HG03135 (cell line): ENCODE measurements at regions not wholly inside any gene's neighbourhood (a gene's known extent, or its start where the extent isn't known, plus 50 kb on each side); places are given as distances from the start of the nearest gene placed in this dataset.

ENCODE experiments used
- ATAC-seq: cut with Tn5 transposase; IDR thresholded peaks from one replicate; pipeline ENCODE4 v1.9.1; 2021; ENCODE audit warnings: mild to moderate bottlenecking, moderate library complexity; ENCODE audit not compliant: unreplicated experiment

DNA sequence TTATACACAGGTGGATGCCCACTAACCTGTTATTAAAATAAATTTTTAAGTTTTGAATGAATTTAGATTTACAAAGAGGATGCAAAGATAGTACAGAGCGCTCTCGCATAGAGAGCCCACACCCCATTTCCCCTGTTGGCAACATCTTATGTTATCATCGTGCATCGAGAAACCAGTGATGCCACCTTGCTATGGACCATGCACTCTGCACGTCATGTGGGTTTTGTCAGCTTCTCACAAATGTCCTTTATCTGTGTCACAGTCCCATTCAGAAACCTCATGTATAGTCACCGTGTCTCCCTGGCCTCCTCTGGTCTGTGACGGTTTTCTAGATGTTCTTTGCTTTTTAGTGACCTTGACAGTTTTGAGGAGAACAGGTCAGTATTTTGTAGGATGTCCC is 60.0 kb downstream of the ING1 start:
- no peak for ATAC-seq

DNA sequence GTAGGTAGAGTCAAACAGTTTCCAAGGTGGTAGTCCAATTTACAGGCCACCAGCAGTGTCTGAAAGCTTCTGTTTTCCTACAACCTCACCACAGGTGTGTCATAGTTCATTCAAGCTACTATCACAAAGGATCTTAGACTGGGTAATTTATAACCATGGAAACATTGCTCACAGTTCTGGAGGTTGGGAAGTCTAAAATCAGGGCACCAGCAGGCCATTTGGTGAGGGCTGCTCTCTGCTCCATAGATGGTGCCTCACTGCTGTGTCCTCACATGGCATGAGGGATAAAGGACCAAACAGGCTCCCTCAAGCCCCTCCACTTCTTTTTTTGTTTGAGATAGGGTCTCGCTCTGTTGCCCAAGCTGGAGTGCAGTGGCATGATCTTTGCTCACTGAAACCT is 60.6 kb downstream of the ING1 start:
- ATAC-seq = no peak

DNA sequence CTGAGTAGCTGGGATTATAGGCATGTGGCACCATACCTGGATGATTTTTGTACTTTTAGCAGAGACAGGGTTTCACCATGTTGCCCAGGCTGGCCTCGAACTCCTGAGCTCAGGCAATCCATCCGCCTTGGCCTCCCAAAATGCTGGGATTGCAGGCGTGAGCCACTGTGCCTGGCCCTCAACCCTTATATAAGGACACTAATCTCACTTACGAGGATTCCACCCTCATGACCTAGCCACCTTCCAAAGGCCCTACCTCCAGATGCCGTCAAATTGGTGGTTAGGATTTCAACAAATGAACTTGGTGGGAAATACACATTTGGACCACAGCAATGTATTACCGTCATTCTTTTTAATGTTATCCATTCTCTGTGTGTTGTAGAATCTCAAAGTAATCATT is 61.0 kb downstream of the ING1 start:
- no peak for ATAC-seq

DNA sequence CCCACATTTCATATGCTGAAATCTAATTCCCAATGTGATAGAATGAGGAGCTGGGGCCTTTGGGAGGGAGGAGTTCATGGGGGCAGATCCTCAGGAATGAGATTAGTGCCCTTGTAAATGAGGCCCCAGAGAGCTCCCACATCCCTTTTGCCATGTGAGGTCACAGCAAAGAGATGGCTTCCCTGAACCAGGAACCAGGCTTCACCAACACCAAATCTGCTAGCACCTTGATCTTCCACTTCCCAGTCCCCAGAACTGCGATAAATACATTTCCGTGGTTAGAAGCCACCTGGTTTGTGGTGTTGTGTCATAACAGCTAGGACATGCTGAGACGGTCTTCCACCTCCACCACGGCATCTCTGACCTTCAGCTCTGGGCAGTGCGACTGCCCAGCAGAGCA is 62.1 kb downstream of the ING1 start:
- no peak for ATAC-seq

DNA sequence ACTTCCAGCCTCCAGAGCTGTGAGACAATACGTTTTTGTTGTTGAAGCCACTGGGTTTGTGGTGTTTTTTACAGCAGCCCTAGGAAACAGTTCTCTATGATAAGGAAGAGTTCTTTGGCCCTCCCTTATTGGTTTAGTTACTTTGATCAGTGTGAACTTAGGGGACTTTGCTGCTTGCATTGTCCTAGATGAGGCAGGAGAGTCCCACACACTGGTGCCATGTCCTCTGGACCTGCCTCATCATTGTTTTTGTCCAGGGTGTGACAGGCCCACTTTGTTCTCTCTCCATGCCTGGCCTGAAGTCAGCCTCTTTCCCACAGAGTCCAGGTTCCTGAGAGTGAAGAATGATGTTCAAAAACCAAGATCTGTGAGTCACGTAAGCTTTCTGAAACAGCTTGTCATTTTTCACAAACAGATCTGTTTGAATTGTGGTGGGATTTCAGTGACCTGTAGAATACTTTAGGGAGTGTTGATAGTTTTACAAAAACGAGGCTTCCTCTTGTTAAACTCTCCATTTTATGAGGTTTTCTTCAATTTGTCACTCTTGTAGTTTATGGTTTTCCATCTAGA is 63.8 kb downstream of the ING1 start:
- ATAC-seq = no peak

DNA sequence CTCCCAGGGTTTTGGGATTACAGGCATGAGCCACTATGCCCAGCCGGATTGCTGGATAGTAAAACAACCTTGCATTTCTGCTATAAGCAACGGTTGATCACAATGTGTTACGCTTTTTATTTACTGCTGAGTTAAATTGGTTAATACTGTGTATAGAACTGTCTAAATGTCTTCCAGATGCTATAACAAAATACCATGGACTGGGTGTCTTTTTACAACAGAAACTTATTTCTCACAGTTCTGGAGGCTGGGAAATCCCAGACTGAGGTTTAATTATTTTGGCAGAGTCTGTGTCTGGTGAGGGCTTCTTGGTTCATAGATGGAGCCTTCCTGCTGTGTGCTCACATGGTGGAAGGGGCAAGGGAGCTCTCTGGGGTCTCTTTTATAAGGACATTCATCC is 65.5 kb downstream of the ING1 start:
- no peak for ATAC-seq

DNA sequence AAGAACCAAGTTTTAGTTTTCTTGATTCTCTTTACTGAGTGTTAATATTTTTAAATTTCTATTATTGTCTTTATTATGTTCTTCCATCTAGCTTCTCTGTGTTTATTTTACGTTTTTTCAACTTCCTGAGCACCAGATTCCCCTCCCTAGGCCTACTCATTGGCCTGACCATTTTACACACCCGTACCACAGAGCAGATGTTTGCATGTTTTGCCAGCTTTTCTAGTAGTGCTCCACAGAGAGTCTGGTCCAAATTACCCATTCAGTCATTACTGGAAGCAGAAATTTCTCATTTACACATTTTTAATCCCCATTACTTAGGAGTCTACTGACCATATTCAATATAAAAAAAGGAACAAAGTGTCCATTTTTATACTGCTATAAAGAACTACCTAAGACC is 66.9 kb downstream of the ING1 start:
- ATAC-seq = no peak

DNA sequence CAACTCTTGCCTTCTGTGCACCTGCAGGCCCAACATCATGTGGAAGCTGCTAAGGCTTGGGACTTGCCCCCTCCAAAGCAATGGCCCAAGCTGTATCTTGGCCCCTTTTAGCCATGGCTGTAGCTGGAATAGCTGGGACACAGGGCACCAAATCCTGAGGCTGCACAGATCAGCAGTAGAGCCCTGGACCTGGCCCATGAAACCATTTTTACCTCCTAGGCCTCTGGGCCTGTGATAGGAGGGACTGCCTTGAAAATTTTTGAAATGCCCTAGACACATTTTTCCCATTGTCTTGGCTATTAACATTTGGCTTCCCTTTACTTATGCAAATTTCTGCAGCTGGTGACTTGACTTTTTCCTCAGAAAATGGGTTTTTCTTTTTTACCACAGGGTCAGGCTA is 68.7 kb downstream of the ING1 start:
- no peak for ATAC-seq

DNA sequence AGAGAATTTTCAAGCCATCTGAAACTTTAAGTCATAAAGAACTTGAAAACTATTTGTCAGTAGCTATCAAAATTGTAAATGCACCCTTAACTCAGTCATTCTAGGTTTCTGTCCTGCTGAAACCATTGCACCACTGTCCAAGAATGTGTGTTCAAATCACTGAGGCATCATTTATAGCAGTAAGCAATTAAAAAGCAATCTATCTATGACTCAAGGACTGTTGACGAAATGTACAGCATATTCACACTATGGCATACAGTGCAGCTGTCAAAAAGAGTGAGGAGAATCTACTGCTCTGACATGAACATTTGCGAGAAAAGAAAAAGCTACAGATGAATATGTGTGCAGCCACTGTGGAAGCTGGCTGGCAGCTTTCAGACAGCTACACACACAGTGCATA is 71.2 kb downstream of the ING1 start:
- ATAC-seq = no peak

DNA sequence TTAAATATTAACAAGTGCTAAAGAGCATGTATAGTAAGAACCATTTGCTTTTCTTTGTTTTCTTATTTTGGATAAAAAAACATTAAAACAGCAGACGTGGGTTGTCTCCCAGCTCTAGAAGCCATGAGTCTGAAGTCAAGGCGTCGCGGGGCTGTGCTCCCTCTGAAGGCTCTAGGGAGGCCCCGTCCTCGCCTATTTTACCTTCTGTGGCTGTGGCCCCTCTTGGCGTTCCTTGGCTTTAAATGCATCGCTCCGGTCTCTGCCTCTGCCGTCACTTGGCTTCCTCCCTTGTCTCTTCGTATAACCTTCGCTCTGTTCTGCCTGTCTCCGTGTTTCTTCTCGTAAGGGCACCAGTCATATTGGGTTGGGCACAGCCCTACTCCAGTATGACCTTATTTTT is 75.3 kb downstream of the ING1 start:
- no peak for ATAC-seq

DNA sequence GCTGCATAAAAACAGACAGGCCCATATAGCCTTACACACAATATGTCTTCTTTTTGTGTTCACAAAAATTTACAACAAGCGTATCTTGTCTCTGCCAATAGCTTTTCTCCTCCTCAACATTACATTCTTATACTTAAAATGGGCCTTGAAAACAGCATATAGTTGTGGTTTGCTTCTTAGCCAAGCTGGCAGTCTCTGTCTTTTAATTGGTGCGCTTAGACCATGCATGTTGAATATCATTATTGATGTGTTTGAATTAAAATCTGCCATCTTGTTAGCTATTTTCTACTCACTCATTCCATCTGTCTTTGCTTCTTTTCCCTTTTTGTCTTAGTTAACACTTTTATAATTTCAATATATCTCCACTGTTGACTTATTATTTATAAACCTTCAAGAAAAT is 76.4 kb downstream of the ING1 start:
- no peak for ATAC-seq

DNA sequence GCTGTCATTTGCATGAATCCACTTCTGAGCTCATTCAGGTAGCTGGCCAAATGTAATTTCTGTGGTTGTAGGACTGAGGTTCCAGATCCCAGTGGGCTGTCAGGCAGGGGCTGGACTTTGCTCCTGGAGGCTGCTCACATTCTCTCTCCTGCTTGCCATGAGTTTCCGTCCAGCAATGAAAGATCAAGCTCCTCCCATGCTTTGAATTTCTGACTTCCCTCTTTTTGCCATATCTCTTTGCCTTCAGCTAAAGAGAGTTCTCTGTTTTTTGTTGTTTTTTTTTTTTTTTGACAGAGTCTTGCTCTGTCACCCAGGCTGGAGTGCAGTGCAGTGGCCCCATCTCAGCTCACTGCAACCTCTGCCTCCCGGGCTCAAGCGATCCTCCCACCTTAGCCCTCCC is 76.9 kb downstream of the ING1 start:
- ATAC-seq = no peak

DNA sequence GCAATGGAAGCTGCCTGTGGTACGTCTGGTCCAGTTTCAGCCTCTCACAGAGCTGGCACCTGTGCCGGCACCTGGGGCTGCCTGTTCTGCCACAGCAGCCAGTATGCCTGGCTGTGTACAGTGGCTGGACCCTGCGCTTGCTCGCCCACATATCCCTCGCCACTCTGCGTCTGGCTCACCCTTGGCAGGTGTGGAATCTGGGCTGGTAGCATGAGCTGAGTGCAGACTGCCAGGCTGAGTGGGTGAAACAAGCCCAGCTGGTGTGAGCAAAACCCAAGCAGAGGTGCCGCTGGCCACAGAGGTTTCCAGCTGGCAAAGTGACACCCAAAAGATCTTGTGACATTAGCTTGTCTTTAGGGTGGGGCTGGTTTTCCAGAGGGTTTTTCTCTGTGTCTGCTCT is 80.7 kb downstream of the ING1 start:
- no peak for ATAC-seq

DNA sequence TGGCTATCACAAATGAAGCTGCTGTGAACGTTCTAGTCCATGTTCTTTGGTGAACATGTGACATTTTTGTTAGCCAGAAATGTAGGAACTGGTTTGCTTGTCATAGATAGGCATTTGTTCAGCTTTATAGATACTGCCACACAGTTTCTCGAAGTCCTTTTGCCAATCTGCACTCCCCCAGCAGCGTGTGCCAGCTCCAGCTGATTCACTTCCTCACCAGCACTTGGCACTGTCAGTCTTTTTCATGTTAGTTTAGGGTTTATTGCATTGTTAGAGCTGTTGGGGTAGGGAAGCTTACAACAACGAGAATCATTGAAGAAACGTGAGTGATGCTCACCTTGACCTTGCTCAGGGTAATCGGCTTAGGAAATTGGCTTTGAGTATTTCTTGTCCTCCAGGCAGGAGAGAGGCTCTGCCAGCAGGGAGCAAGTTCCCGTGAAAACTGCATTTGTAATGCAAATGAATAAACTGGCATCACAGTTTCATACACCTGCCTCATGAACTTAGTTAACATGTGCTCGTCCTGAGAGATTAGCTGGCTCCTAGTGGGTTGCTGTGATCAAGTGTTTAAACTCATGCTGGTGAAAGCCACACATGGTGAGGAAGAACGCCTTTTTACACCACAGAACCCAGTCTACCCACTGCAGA is 83.9 kb downstream of the ING1 start:
- no peak for ATAC-seq

DNA sequence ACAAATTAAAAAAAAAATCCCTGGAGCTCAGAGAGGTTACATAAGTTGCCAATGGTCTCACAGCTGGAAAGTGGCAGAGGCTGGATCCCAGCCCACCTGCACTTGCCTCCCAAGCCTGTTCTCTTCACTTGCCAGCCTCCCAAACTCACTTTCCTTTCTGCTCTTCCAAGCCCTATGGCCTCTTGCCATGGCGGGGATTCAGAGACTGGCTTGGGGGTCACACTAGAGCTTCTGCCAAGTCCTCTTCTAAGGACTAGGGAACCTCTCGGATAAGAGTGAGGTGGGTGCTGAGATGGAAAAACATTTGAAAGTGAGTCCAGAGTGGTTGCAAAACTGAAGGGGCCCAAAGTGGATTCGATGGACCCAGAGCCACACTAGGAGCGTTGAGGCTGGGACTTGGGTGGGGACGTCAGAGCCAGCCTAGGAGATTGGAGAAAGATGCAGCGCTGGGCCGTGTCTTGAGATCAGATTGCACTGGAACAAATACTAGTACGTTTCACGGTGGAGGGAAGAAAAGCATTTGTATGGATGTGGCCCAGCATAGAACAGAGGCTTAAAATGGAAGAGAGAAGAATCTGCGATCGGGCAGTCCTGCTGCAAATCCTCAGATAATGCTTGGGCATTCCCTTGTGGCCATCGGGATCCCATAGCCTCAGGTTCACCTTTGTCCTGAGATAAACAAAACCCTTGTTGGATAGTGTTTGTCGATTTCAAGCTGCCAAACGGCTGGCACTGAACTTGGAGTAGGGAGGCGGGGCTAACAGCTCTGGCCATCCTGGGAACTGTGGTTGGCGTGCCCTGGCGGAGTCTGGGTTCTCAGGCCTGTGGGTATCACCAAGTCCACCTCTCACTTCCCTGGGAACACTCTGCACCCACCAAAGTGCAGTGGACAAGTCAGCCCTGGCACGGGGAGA is 84.8 kb downstream of the ING1 start:
- ATAC-seq = no peak

DNA sequence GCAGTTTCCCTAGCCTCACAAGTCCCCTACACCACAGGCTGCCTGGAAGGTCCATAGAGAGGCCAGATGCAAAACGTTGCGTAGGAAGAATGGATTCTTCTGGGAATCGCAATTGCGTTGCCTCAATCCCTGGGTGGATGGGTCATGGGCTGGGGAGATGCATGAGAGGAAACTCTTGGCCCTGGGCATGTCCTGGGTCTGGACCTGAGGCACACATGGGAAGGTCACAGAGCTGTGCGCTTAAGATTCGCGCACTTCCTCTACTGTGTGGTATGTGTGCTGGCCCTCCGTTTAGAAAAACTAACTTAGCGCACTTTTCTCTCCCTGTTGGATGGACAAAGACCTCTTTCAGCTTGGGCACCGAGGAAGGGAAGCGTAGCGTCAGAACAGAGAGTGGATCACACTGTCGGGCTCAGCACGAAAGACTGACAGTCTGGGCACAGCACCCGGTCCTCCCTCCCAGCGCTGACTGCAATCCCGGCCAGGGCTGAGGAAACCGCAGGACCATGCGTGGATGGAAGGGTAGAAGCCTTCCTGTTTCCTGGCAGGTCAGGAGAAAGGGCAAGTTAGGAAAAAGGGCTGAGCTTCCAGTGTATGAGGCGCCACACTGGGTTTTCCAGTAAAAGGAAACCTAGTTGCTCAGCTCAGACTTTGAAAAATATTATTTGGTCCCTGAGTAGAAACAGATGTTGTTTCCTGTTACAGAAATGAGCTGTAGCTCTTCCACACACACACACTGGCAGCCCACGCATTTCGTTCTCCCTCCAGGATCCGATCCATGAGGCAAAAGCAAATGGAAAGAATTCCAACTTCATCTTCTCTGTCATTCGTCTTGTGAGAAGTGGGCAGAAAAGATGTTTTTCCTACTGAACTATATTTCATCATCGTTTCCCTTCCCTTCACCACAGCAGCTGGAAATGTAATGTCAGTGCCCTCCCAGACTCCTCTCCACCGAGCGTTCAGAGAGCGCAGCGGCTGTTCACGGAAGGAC is 86.0 kb downstream of the ING1 start:
- ATAC-seq = no peak

DNA sequence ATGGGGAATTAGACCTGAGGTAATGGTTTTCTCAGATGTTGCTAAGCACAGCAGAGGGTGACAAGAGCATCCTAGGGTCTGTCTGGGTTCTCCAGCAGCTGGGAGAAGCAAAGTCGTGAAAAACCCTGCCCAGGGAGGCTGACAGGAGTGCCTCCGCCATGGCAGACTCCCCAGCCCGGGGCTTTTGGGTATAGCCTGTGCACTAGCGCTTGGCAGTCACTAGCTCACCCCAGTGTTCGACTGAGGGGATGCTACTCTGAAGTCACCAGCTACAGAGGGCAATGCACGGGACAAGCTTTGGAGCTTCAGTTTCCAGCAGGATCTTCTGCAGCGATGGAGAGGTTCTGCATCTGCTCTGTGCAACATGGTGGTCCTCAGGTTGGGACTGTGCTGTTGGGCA is 87.5 kb downstream of the ING1 start:
- ATAC-seq = no peak

DNA sequence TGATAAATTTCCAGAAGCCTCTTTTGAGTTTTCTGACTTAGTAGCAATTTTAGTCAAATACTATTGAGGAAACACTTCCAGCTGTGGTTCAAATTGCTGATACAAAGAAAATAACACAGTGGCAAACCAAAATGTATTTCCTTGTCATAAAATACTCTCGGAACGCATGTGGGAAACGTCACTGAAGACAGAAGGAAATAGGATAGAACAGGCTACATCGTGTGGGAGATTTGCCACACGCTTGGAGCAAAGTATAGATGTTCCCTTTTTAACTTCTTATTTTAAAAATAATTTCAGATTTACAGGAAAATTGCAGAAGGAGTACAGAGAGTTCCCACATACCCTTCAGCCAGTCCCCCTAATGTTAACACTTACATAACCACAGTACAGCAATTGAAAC is 88.8 kb downstream of the ING1 start:
- no peak for ATAC-seq

DNA sequence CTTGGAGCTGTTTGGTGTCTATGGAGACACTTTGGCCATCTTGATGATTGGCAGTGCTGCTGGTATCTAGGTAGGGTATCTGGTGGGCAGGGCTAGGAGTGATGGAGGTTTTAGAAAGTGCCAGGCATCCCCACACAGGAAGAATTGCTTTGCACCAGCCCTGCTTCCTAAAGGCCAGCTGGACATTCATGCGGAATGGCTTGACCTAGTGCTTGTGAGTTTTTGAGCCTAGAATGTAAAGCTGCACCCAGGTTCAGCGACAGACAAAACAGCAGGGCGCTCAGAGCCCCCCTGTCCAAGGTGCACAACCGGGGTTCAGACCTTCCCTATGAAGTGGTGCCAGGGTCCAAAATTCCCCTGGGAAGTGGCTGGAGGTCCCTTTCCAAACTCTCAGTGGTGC is 93.1 kb downstream of the ING1 start:
- ATAC-seq = no peak

DNA sequence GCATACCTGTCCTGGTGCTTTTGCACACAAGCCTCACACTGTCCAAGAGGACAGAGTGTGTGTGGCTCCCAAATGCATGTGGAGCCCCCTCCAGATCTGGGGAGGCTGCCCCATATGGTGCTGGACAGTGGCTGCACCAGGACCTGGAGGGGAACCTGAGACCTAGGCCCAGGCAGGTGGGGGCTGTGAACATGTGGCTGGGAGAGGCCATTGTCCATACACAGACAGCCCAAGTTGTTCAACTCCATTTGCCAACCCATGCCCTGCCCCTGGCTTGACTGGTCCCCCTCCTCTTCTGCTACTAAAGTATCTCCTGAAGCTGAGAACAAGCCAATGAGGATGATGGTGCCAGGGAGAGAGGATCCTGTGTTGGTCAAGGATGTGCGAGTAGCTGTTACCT is 94.0 kb downstream of the ING1 start:
- ATAC-seq = no peak

DNA sequence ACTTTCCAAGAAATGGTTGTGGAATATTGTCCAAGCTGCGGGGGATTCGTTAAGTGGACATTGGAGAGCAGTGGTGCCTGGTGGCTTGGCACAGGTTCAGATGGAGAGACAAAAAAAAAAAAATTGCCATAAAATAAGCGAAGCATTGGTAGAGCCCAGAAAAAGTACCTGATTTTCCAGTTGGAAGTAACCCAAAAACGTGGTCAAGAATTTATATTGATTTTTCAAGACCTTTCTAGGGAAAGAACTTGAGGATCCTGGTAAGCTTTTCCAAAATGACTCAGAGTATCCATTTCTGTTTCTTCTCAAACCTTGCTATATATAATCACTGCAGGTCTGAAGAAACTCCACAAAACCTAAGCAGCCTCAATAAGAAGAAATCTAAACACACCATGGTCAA is 94.6 kb downstream of the ING1 start:
- ATAC-seq = no peak
